Femur (tissue), 1 donor: ENCODE measurements at regions not wholly inside any gene's neighbourhood (a gene's known extent, or its start where the extent isn't known, plus 50 kb on each side); places are given as distances from the start of the nearest gene placed in this dataset.

Source experiments
- DNase-seq: peaks from one replicate; pipeline ENCODE4 v3.0.0-alpha.2; 2017

DNA sequence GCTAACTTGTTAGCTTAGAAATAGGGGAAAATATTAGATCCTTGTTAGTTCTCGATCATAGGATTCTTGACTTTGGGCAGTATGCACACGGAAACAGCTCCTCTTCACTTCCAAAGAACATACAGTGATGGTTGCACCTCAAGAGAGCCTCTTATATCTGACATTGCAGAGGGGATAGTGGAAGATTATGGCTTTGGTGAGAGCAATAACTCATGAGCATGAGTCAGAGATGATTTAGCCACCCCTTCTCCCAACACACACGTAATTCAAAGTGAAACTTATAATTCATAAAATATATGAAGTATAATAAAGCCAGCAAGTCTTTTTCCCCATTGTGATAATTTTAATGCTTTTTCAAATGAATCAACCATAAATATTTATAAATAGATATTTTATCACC lies 683.7 kb downstream of the POM121L12 start:
- DNase-seq, result no peak

DNA sequence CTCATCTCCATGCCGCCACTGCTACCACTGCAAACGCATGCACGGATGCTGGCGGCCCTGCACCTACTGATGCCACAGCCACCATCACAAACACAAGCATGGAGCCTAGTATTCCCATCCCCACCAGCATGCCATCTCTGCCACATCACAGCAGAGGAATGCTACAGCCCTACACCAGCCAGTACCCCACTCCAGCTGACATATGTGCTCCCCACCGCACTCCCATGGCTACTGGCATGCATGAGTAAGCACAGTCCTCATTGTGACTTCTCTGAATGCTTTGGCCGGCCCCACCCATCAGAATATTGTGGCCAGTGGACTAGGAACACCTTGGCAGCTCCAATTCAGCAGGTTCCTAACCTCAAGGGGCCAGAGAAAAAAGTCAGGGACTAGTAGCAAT lies 705.5 kb downstream of the POM121L12 start:
- DNase-seq, result no peak

GRCh38 chr7:53743697-53744402 lies 708.4 kb downstream of the POM121L12 start:
- DNase-seq, result no peak

GRCh38 chr7:53744403-53744760 lies 708.9 kb downstream of the POM121L12 start:
- DNase-seq, result no peak

DNA sequence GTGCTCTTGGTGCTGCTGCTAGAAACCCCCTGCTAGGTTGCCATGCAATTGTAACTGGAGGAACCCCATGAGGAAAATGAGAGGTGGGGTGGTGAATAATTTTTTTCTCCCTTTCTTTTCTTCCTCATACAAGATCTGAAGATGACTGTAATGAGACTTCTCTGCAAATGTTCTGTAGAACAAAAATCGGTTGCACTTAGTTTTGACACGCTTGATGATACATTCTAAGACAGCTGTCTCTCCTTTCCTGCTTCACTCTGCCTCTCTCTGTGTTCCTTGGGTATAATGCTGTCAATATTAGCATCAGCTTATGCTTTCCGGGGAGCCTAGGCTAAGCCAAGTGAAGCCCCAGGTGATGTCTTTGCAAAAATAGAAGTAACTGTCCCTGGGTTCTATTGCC lies 721.5 kb downstream of the POM121L12 start:
- no peak for DNase-seq

DNA sequence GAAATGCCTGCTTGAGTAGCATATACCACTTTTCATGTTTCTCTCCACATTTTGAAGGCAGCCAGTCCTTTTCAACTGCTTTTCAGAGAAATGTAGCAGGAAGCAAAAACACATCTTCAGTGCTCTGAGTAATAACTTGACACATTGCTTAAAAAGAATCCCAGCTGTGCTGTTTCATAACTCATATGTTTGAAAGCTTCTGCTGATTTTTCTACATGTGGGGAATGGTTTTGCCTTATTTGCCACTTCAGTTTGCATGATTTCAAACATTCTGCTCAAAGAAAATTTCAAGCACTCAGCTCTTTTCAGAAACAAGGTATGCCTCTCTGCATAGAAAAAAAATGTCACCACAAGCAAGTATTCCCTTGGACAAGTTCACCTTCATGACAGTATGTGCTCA lies 732.8 kb downstream of the POM121L12 start:
- DNase-seq, result no peak

GRCh38 chr7:53771701-53772100 lies 736.3 kb downstream of the POM121L12 start:
- no peak for DNase-seq

DNA sequence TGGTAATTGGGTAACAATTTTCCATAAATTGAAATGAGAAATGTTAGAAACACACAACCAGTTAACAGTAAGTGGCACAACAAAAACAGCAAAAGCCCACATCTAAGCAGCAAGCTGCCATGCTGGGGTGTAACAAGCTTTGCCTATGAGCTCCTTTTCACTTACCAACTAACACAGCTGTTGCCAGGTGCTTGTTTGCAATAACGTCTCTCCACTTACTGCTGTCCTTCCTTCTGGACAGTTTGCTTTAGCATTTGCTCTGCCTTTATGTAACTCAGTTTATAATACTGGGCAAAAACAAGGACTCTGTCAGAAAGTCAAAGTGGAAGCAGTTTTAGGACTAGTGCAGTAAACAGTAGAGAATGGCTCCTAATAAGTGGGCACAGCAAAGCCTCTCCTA lies 740.9 kb downstream of the POM121L12 start:
- DNase-seq, result no peak

DNA sequence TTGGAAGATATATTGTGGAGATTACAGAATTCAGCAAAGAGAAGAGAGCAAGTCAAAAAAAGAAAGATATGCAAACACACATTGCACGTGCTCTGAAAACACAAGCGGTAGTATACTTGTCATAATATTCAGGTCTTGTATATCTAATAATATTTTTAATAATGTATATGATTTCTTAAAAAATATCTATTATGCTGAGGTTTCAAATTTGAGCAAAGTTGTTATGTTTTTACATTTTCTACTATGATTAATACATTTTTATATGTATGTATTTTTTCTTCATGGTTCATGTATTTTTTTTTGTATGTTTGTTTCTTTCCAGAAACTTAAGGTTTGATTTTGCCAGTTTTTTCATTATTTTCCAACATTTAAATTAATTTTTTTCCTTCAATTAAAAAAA lies 752.4 kb upstream of the VSTM2A start:
- no peak for DNase-seq

GRCh38 chr7:53794816-53795215 lies 747.4 kb upstream of the VSTM2A start:
- no peak for DNase-seq

- DNase-seq, result no peak
Measured at GRCh38 chr7:53800746-53801145, 741.4 kb upstream of the VSTM2A start.

DNA sequence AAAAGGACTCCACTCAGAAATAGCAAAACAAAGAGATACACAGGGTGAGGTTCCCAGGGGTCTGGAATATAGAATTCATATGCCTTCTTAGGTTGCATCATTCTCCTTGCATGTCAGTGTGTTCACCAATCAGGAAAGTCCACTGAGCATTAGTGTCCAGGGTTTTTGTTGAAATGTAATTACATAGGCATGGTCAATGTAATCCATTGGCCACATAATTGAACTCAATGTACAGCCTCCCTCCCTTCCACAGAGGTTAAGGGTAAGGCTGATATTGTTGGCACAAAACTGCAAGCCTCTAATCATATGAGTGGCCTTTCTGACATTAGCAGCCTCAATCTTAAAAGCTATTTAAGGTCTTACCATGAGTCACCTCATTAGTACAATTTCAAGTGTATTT lies 736.1 kb upstream of the VSTM2A start:
- DNase-seq, result no peak

- DNase-seq, result no peak
Measured at GRCh38 chr7:53811555-53812079, 730.6 kb upstream of the VSTM2A start.

- no peak for DNase-seq
Measured at GRCh38 chr7:53812135-53812534, 730.0 kb upstream of the VSTM2A start.

GRCh38 chr7:53835301-53835700 lies 706.9 kb upstream of the VSTM2A start:
- DNase-seq, result no peak

DNA sequence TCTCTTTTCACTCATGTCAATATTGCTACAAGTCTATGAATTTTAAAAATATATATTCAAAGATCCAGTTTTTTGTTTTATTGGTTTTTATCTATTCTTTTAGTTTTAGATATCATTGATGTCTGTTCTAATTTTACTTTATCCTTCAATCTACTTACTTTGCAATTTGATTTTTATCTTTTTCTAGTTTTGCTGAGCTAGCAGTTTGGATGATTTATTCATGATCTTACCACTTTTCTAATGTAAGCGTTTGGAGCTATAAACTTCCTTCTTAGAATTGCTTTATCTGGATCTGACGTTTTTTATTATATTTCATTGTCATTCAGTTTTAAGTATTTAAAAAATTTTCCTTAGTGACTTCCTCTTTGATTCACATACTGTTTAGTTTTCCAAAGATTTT lies 664.5 kb upstream of the VSTM2A start:
- DNase-seq, result no peak

DNA sequence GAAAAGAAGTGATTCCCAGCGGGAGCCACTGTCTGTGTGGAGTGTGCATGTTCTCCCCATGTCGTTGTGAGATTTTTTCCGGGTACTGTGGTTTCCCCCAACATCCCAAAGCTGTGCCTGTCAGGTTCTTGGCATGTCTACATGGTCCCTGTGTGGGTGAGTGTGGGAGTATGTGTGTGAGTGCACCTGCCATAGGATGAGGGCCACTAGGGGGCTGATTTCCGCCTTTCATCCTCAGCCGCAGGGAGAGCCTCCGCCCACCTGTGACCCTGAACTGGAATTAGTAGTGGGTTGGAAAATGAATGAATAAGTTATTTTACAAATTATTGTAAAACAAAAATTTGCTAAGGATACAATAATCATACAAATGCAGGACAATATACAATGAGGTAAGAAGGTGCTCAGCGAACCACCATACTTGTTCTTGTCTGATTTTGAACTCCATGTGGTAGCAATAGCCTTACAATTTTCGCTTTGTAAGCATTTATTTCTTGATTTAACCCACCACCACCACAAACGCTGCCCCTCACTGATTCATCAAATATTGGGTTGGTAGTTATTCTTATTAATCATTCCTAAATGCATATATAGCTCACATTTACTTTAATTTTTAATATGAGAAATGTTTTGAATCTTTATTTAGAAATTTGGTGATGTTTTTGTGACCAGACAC lies 641.2 kb upstream of the VSTM2A start:
- DNase-seq, result no peak

- no peak for DNase-seq
Measured at GRCh38 chr7:53904355-53904754, 637.8 kb upstream of the VSTM2A start.

DNA sequence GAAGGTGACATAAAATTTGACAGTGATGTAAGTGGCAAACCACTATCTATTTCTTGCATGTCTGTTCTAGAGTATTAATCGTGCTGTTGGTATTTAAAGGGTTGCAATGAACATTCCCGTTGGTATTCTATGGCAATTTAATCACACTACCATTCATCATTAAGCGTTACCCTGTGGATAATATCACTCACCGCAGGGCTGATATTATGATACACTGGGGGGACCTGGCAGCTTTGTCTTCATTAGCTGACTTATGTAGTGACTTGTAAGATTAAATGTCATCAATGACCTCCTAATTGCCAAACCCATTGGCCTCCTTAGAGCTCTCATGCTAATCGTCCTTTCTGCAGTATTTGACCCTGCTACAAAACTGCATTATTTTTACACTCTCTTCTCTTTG lies 624.5 kb upstream of the VSTM2A start:
- no peak for DNase-seq

GRCh38 chr7:53920011-53920410 lies 622.2 kb upstream of the VSTM2A start:
- no peak for DNase-seq

GRCh38 chr7:53940483-53940882 lies 601.7 kb upstream of the VSTM2A start:
- no peak for DNase-seq

DNA sequence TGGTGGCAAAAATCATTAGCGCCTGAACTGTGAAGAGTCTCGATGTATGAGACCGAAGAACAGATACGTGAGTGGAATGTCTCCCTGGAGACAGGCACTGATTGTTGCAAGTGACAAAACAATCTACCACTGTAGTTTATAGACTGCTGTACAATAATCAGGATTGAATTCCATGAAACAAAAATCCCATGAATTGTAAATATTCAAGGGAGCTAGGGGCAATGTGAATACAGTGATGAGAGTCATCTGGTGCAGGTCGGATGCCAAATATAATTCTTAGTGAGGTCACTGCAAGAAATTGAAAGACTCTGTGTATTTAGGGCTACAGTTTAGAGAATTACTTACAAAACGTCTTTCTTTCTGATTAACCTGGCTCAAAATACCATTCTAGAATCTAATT lies 594.4 kb upstream of the VSTM2A start:
- DNase-seq, result no peak

DNA sequence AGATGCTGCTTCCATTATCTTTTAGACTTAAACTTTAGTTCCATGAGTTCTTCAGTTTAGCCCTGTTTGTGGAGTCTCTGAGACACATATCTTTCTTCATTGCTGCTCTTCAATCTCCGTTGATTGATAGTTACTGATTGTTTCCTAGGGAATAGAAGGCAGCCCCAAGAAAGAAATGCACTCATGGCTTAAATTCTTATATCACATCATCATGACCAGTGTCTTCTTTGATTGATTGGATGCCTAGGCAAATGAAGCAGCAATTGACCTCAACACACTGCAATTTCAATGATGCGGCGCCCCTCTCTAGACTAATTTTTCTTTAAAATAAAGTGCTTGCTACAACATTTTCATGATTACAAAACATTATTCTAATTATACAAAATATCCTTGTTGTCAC lies 576.5 kb upstream of the VSTM2A start:
- no peak for DNase-seq

DNA sequence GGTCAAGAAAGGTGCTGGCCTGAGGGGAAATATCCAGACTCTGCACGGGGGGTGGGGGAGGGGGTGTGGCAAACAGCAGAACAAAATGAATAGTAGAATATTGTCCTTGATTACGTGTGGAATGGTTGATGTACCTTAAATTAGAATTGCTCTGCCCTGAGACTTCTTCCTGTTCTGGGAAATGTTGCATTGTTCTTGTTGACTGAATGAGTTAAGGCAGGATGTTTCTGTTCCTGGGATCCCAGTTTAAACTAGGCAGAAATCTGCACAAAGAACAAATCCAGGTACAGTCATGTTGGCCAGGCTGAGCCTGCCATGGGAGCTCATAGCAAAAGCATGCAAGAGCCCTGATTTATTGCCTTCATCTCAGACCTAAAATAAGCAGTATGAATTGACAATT lies 558.7 kb upstream of the VSTM2A start:
- DNase-seq, result no peak

- no peak for DNase-seq
Measured at GRCh38 chr7:53984776-53985175, 557.4 kb upstream of the VSTM2A start.
